ENCODE measurements at regions not wholly inside any gene's neighbourhood (a gene's known extent, or its start where the extent isn't known, plus 50 kb on each side); places are given as distances from the start of the nearest gene placed in this dataset.

DNA sequence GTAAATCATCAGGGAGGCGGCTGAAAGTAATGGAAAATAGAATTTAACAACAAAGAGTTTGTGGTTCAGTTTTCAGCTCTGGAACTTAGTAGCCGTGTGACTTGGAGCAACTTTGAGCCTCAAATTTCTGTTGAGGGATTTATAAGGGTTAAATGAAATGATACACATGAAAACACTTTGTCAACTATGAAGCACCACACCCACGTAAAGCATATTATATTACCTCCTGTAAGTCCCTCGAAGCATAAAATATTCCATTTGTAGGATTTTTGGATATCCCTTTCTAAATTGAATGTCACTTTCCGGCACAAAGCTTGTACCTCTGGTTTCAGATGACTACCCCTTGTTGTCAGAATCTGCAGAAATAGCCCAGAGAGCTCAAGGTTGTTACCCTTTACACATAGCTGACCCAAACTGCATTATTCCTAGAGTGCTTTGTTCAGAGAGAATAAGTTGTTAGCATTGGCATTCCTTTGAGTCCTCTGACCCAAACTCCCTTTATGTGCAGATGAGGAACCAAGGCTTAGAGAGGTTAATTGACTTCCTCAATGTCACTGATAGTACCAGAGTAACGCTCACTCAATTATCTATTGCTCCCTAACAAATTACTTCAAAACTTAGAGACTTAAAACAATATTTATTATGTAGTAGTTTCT lies 187.9 kb upstream of the UMPS start:
- Histone ChIP-seq H3K36me3 (ENCODE audit: insufficient read depth, low read length) (no peaks in the 10 kb centered on the region), H2AFZ (ENCODE audit: low read length) (no peak overlapping the region), H3F3A (ENCODE audit: insufficient read depth, low read length) (no peaks in the 10 kb centered on the region), H4K20me1 (ENCODE audit: insufficient read depth, low read length) (no peaks in the 10 kb centered on the region), H3K4me2 (ENCODE audit: low read length) (no peak overlapping the region), H3K79me2 (ENCODE audit: insufficient read depth, low read length) (no peaks in the 10 kb centered on the region), H3K9me2 (ENCODE audit: low read depth, low read length) (no peaks in the 10 kb centered on the region), H3K9me3 (ENCODE audit: low read length) (no peaks in the 10 kb centered on the region), H3K27me3 (ENCODE audit: insufficient read depth, low read length) (no peaks in the 10 kb centered on the region), H3K4me3 (ENCODE audit: low read depth, low read length, poor library complexity, severe bottlenecking) (no peak overlapping the region), H3K4me1 (ENCODE audit: insufficient read depth, low read length, severe bottlenecking) (no peaks in the 10 kb centered on the region), H3K9ac (ENCODE audit: low read length) (no peak overlapping the region), H3K27ac (ENCODE audit: low read depth, low read length, poor library complexity, severe bottlenecking) (no peak overlapping the region)
- no peak for TF ChIP-seq EZH2 (IDR thresholded peaks at IDR 0.05; ENCODE audit: borderline replicate concordance, low read length)
- TF ChIP-seq, protein P1, sequence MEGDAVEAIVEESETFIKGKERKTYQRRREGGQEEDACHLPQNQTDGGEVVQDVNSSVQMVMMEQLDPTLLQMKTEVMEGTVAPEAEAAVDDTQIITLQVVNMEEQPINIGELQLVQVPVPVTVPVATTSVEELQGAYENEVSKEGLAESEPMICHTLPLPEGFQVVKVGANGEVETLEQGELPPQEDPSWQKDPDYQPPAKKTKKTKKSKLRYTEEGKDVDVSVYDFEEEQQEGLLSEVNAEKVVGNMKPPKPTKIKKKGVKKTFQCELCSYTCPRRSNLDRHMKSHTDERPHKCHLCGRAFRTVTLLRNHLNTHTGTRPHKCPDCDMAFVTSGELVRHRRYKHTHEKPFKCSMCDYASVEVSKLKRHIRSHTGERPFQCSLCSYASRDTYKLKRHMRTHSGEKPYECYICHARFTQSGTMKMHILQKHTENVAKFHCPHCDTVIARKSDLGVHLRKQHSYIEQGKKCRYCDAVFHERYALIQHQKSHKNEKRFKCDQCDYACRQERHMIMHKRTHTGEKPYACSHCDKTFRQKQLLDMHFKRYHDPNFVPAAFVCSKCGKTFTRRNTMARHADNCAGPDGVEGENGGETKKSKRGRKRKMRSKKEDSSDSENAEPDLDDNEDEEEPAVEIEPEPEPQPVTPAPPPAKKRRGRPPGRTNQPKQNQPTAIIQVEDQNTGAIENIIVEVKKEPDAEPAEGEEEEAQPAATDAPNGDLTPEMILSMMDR (IDR thresholded peaks at IDR 0.05; ENCODE audit: low read length) = no peak

DNA sequence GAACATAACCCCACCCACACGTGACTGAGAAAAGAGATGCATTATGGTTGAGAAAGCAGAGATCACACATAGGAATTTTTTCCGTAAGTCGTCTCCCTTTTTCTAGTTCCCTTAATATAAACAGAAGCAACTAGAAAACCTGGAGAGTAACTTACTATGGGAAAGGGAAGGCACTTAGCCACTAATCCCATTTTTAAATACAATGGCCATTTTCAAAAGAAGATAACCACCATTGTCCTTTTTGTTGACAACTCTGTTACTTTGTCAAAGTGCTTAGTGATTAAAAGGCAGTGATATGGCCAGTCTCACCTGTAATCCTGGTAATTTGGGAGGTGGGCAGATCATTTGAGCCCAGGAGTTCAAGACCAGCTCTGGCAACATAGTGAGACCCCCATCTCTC lies 184.4 kb upstream of the UMPS start:
- no peaks in the 10 kb centered on the region for H3K9me3 ChIP-seq (ENCODE audit: low read length)
- H4K20me1 ChIP-seq (ENCODE audit: insufficient read depth, low read length) = no peaks in the 10 kb centered on the region
- H3K36me3 ChIP-seq (ENCODE audit: insufficient read depth, low read length) = no peaks in the 10 kb centered on the region
- no peaks in the 10 kb centered on the region for H3K27me3 ChIP-seq (ENCODE audit: insufficient read depth, low read length)
- H3K9ac ChIP-seq (ENCODE audit: low read length) = no peak overlapping the region
- H3K4me3 ChIP-seq (ENCODE audit: low read depth, low read length, poor library complexity, severe bottlenecking) = no peak overlapping the region
- TF ChIP-seq, protein P1 (IDR thresholded peaks at IDR 0.05; ENCODE audit: low read length) = no peak
- TF ChIP-seq EZH2 (IDR thresholded peaks at IDR 0.05; ENCODE audit: borderline replicate concordance, low read length) = no peak
- no peak overlapping the region for H3K4me2 ChIP-seq (ENCODE audit: low read length)
- no peaks in the 10 kb centered on the region for H3K79me2 ChIP-seq (ENCODE audit: insufficient read depth, low read length)
- no peaks in the 10 kb centered on the region for H3K9me2 ChIP-seq (ENCODE audit: low read depth, low read length)
- no peaks in the 10 kb centered on the region for H3K4me1 ChIP-seq (ENCODE audit: insufficient read depth, low read length, severe bottlenecking)
- H3F3A ChIP-seq (ENCODE audit: insufficient read depth, low read length) = no peaks in the 10 kb centered on the region
- H3K27ac ChIP-seq (ENCODE audit: low read depth, low read length, poor library complexity, severe bottlenecking) = no peak overlapping the region
- no peak overlapping the region for H2AFZ ChIP-seq (ENCODE audit: low read length)

DNA sequence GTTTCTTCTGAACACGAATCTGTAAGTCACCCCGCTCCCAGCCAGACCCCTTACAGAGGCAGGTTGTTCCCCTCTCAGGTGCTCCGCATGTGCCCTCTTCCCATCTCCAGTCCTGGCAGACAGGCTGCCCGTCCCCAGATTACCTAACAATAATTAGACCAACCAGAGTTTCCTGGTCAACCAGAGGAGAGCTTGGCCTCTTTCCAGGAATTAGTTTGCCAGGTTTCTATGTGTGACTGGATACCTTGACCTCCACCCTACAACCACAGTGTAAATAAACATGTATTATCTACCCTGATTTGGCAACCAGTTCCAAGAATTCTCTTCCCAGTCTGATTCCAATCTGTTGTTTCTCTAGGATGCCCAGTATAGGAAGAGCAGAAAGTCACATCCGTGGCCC lies 178.0 kb upstream of the UMPS start:
- TF ChIP-seq, protein P1 (IDR thresholded peaks at IDR 0.05; ENCODE audit: low read length) = no peak
- no peak for TF ChIP-seq EZH2 (IDR thresholded peaks at IDR 0.05; ENCODE audit: borderline replicate concordance, low read length)
- Histone ChIP-seq H4K20me1 (ENCODE audit: insufficient read depth, low read length) (no peaks in the 10 kb centered on the region), H3K4me2 (ENCODE audit: low read length) (no peak overlapping the region), H3K27ac (ENCODE audit: low read depth, low read length, poor library complexity, severe bottlenecking) (no peak overlapping the region), H3K4me3 (ENCODE audit: low read depth, low read length, poor library complexity, severe bottlenecking) (no peak overlapping the region), H3K79me2 (ENCODE audit: insufficient read depth, low read length) (no peaks in the 10 kb centered on the region), H3K9ac (ENCODE audit: low read length) (no peak overlapping the region), H2AFZ (ENCODE audit: low read length) (no peak overlapping the region), H3K27me3 (ENCODE audit: insufficient read depth, low read length) (no peaks in the 10 kb centered on the region), H3K9me3 (ENCODE audit: low read length) (no peaks in the 10 kb centered on the region), H3F3A (ENCODE audit: insufficient read depth, low read length) (no peaks in the 10 kb centered on the region), H3K9me2 (ENCODE audit: low read depth, low read length) (no peaks in the 10 kb centered on the region), H3K4me1 (ENCODE audit: insufficient read depth, low read length, severe bottlenecking) (no peaks in the 10 kb centered on the region), H3K36me3 (ENCODE audit: insufficient read depth, low read length) (no peaks in the 10 kb centered on the region)
